RCC 7860 (cell line): ENCODE measurements at regions not wholly inside any gene's neighbourhood (a gene's known extent, or its start where the extent isn't known, plus 50 kb on each side); places are given as distances from the start of the nearest gene placed in this dataset.
"Not testable (repeated sequence)": the region's sequence is repeated elsewhere in the genome, so short reads cannot be mapped to it uniquely, and the experiment has no call there.

Experiments used
- DNase-seq: peaks from one replicate; pipeline ENCODE4 v3.0.0-alpha.2; 2015; ENCODE audit warnings: low spot score
- FAIRE-seq: peaks from 2 replicates; lab custom pipeline; 2012; peaks lifted over from hg19 to GRCh38; lab: Jason Lieb, UNC

GRCh38 chr2:160583146-160583535 lies 89.5 kb upstream of the RBMS1 start:
- FAIRE-seq (no peak), DNase-seq (no peak)

- DNase-seq (no peak), FAIRE-seq (no peak)
These were observed 90.4 kb upstream of the RBMS1 start for GRCh38 chr2:160583813-160584537.

DNA sequence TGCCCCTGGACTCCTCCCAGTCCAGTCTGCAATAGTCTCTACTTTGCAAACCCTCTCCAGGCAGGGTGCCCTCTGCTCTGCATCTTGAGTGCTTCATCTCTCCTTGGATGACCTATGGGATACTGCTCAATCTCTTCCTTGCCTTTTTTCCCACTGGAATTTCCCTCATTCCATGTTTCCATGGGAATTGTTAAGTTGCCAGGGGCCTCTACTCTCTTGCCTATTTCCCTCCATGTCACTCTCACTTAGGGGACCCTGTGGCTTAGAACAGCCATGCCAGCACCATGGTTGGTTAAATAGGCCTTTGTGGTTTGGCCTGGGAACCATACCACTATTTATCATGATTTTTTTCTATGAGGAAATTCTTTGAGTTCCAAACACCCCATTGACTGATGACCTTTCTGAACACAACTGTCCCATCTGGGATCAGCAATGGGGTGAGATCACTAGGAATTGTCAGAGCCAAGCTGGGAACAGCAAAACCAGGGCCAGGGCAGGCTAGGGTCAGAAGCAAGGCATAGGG lies 91.4 kb upstream of the RBMS1 start:
- FAIRE-seq = peak; percentile 94
- DNase-seq = peak; percentile 89

GRCh38 chr2:160590664-160591063 lies 97.1 kb upstream of the RBMS1 start:
- FAIRE-seq (no peak), DNase-seq (no peak)

DNA sequence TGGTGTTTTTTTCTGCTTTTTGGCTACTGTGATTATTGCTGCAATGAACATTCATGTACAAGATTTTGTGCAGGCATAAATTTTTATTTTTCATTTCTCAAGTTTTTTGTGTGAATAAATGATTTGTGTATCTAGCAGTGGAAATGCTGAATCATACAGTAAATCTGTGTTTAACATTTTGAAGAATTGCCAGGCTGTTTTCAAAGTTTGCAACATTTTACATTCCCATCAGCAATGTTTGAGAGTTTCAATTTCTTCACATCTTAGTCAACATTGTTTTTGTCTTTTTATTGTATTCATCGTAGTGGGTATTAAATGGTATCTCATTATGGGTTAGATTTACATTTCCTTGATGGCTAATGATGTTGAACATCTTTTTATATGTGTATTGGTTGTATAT lies 98.8 kb upstream of the RBMS1 start:
- no peak for FAIRE-seq
- DNase-seq = no peak

- DNase-seq = no peak
- FAIRE-seq = no peak
These were observed 99.4 kb upstream of the RBMS1 start for GRCh38 chr2:160592993-160593392.

DNA sequence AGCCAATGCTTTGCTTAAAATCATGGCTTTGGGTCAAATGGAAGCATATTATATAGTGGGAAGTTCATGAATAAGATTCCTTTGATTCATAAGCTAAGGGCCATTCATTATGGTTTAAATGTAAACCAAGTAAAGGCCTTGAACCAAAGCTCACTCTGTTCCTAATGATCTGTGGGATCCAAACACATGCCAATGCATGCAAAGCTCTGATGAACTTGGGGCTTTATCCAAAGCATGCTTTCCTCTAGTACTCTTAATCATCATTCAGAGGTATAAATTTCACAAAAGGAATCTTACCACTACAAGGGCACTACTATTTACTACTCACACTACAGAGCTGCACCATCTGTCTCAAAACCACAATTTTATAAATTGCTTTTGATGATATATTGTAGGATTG lies 102.8 kb upstream of the RBMS1 start:
- DNase-seq (no peak), FAIRE-seq (no peak)

- not testable (repeated sequence) for DNase-seq, FAIRE-seq
These were observed 106.8 kb upstream of the RBMS1 start for GRCh38 chr2:160600437-160600836.

DNA sequence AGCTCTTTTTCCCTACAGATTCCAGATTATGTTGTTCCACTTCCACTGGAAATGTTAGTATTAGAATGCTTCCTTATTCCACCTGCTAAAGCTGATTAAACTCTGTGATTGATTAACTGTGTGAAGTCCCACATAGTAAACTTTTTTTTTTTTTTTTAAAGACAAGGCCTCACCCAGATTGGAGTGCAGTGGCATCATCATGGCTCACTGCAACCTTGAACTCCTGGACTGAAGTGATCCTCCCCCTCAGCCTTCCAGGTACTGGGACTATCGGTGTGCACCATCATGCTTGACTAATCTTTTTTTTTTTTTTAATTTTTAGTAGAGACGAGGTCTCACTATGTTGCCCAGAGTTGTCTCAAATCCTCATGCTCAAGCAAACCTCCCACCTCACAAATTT lies 108.5 kb upstream of the RBMS1 start:
- DNase-seq (no peak), FAIRE-seq (no peak)

DNA sequence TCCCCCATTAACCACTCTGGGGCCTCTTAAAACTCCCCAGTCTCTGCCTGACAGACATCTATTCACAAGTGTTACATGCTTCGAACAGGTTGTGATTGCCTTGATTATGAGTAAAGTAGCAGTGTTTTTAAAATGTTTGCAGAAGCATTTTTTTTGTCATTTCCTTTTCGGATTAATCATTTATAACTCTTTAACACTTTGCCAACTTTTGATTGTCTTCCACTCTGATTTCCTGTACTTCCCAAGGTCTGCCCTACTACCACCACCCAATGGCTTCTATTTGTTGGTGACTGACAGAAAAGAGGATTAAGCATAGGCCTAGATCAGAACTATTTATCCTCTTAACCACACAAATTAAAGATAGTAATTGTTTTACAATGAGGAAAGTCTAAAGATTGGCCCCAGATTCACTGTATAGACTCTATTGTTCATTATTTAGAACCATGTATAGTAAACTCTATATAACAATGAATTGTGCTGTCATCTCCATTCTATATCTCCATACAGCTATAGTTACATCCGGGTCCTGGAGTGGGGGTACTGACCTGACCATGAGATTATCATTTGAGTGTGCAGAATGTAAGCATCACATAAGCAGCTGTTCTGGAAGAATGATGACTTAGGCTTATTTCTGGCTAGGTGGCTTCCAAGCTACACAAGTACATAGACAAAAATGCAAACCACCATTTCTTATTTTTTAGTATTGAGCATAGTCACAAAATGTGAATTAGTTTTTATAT lies 110.3 kb upstream of the RBMS1 start:
- FAIRE-seq = no peak
- no peak for DNase-seq

- FAIRE-seq (no peak), DNase-seq (no peak)
These were observed 112.7 kb upstream of the RBMS1 start for GRCh38 chr2:160606341-160606740.

- FAIRE-seq = no peak
- no peak for DNase-seq
These were observed 115.0 kb upstream of the RBMS1 start for GRCh38 chr2:160608599-160608998.

- FAIRE-seq = no peak
- DNase-seq = no peak
These were observed 115.7 kb upstream of the RBMS1 start for GRCh38 chr2:160609346-160609745.

DNA sequence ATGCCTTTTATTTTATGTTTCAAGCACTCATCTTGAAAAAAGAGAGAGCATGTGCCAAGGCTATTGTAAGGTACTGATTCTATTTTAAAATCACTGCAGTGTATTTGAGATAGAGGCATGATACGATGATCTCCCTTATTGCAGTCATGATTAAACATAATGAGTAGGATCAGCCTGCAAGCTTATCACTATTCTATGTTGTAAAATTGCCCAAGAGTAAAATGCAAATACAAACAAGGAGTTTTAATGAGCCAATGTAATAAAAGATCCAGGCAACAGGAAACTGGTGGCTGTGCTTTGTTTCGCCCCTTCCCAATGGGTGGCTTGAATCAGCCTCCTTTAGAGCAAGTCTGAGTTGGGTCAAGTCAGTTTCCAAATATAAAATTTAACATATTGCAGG lies 116.4 kb upstream of the RBMS1 start:
- DNase-seq (no peak), FAIRE-seq (no peak)

GRCh38 chr2:160612266-160612856 lies 118.8 kb upstream of the RBMS1 start:
- no peak for FAIRE-seq
- DNase-seq = no peak

- DNase-seq (peak; percentile 69), FAIRE-seq (peak; percentile 92)
These were observed 120.0 kb upstream of the RBMS1 start for GRCh38 chr2:160613466-160614153.

GRCh38 chr2:160614391-160614790 lies 120.8 kb upstream of the RBMS1 start:
- DNase-seq (no peak), FAIRE-seq (no peak)

- no peak for DNase-seq
- no peak for FAIRE-seq
These were observed 122.1 kb upstream of the RBMS1 start for GRCh38 chr2:160615706-160616105.

DNA sequence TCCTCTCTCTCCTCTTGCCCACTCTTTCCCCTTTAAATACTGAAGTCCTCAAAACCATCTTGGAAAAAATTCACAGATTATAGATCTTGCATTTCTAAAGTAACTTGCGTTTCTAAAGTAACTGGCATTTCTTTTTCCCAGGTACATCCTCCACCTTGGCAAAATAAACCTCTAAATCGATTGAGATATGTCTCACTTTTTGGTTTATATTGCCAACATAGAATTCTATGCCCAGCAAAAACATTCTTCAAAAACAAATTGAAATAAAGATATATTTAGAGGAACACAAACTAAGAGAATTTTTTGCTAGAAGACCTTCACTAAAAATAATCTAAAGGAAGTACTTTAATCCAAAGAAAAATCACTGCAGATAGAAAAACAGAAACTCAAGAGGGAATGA lies 122.5 kb upstream of the RBMS1 start:
- DNase-seq = no peak
- no peak for FAIRE-seq

DNA sequence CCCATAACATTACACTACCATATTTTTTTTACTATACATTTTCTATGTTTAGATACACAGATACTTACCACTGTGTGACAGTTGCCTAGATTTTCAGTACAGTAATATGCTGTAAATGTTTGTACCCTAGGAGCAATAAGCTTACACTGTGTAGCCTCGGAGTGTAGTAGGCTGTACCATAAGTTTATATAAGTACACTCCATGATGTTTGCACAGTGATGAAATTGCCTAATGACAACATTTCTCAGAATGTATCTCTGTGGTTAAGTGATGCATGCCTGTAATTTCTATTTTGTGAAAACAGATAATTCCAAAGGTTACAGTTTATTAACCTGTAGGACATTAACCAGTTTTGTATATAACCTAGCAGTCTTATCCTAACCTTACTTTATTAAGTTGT lies 128.1 kb upstream of the RBMS1 start:
- DNase-seq (no peak), FAIRE-seq (no peak)

- not testable (repeated sequence) for FAIRE-seq, DNase-seq
These were observed 134.5 kb upstream of the RBMS1 start for GRCh38 chr2:160628020-160628637.
